A549 (cell line): ENCODE measurements at regions not wholly inside any gene's neighbourhood (a gene's known extent, or its start where the extent isn't known, plus 50 kb on each side); places are given as distances from the start of the nearest gene placed in this dataset.
A peak's percentile ranks its signal among the peaks of the same experiment; 100 is the strongest.

Source experiments
- CEBPB ChIP-seq, 2 experiments: fragments of >200 bp in 1 of 2; sonication (Bioruptor Twin) in 1 of 2; formaldehyde crosslinking in 1 of 2; IDR thresholded peaks; 2 replicates each; pipeline ENCODE4 v1.6.1; 2012 to 2016
- MAFK ChIP-seq: fragments of 450-650 bp; IDR thresholded peaks from 2 replicates; pipeline ENCODE4 v1.6.1; 2014; ENCODE audit not compliant: partially characterized antibody
- MYC ChIP-seq: IDR thresholded peaks from 2 replicates; pipeline ENCODE4 v1.6.1; 2012; ENCODE audit warnings: mild to moderate bottlenecking, inconsistent platforms, low read length, improper control_type of control experiment, borderline replicate concordance
- RAD21 ChIP-seq, 2 experiments: fragments of >200 bp in 1 of 2; sonication (Bioruptor Twin) in 1 of 2; formaldehyde crosslinking in 1 of 2; IDR thresholded peaks in 1 of 2; conservative IDR thresholded peaks in 1 of 2; 2 replicates in 1 of 2; 3 replicates in 1 of 2; pipeline ENCODE4 v1.6.1; 2012 to 2018; ENCODE audit warnings: inconsistent platforms in 1 of 2
- RCOR1 ChIP-seq: fragments of 150-350 bp; IDR thresholded peaks from 2 replicates; pipeline ENCODE4 v1.6.1; 2014; ENCODE audit warnings: antibody characterized with exemption, low read length, low read depth
- TP53 ChIP-seq: fragments of 250-450 bp; sonication (Bioruptor Pico); IDR thresholded peaks from 2 replicates; pipeline ENCODE4 v1.5.0; 2021; ENCODE audit warnings: mild to moderate bottlenecking, moderate library complexity
- ZNF302 ChIP-seq: fragments of 250-450 bp; sonication (Bioruptor Pico); IDR thresholded peaks from 2 replicates; pipeline ENCODE4 v1.9.0; 2021; ENCODE audit warnings: inconsistent platforms, mild to moderate bottlenecking, moderate library complexity
- TF ChIP-seq, protein P1 (sequence below): IDR thresholded peaks from 2 replicates; pipeline ENCODE4 v1.6.1; 2012; ENCODE audit warnings: low read depth, borderline replicate concordance
- TF ChIP-seq, protein P2 (sequence below): fragments of >200 bp; sonication (Bioruptor Twin); formaldehyde crosslinking; IDR thresholded peaks from 3 replicates; pipeline ENCODE4 v1.5.1; 2016
- TF ChIP-seq, protein P3 (sequence below): IDR thresholded peaks from 2 replicates; pipeline ENCODE4 v1.6.1; 2012
- TF ChIP-seq, protein P4 (sequence below): fragments of 450-650 bp; IDR thresholded peaks from 2 replicates; pipeline ENCODE4 v1.6.1; 2014; ENCODE audit warnings: antibody characterized with exemption
- TF ChIP-seq, protein P5 (sequence below): fragments of 200-600 bp; sonication (generic); IDR thresholded peaks from 2 replicates; pipeline ENCODE4 v1.6.1; 2016; ENCODE audit warnings: antibody characterized with exemption, mild to moderate bottlenecking, moderate library complexity
- TF ChIP-seq, protein P6 (sequence below): IDR thresholded peaks from 2 replicates; pipeline ENCODE4 v1.6.1; 2012

DNA sequence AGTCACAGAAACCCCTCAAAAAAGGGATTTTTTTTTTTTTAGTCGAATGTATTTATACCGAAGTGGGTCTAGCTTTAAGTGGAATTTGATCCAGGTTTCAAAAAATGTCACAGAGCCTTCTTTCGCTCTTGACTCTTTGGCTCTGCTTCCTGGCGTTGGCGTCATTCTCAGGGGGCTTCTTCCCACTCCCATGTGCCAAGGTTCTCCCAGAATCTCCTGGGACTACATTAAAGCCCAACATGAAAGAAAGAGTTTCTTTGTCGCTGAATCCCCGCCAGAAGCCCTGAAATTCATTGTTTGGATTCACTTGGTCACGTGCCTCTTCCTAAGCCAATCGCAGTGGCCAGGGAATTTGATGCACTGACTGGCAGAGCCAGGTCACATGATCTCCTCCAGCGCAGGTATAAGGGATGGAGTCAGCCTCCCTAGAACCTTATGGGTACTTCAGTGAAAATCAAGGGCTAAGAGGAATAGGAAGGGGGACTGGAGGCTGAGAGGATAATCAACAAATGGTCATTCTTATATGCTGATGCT, 101.2 kb downstream of the RPS24 start:
- TF ChIP-seq, protein P1, sequence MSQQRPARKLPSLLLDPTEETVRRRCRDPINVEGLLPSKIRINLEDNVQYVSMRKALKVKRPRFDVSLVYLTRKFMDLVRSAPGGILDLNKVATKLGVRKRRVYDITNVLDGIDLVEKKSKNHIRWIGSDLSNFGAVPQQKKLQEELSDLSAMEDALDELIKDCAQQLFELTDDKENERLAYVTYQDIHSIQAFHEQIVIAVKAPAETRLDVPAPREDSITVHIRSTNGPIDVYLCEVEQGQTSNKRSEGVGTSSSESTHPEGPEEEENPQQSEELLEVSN: no peak
- no peak for TF ChIP-seq RAD21 (conservative IDR thresholded peaks at IDR 0.05 in 1 of 2, IDR thresholded peaks at IDR 0.05 in 1 of 2)
- no peak for TF ChIP-seq MYC
- TF ChIP-seq, protein P2, sequence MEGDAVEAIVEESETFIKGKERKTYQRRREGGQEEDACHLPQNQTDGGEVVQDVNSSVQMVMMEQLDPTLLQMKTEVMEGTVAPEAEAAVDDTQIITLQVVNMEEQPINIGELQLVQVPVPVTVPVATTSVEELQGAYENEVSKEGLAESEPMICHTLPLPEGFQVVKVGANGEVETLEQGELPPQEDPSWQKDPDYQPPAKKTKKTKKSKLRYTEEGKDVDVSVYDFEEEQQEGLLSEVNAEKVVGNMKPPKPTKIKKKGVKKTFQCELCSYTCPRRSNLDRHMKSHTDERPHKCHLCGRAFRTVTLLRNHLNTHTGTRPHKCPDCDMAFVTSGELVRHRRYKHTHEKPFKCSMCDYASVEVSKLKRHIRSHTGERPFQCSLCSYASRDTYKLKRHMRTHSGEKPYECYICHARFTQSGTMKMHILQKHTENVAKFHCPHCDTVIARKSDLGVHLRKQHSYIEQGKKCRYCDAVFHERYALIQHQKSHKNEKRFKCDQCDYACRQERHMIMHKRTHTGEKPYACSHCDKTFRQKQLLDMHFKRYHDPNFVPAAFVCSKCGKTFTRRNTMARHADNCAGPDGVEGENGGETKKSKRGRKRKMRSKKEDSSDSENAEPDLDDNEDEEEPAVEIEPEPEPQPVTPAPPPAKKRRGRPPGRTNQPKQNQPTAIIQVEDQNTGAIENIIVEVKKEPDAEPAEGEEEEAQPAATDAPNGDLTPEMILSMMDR: no peak
- no peak for TF ChIP-seq TP53 (CRISPR knock-in tag)
- TF ChIP-seq MAFK: no peak
- TF ChIP-seq, protein P3, sequence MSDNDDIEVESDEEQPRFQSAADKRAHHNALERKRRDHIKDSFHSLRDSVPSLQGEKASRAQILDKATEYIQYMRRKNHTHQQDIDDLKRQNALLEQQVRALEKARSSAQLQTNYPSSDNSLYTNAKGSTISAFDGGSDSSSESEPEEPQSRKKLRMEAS: no peak
- TF ChIP-seq RCOR1: no peak
- no peak for TF ChIP-seq CEBPB (IDR thresholded peaks at IDR 0.05)
- TF ChIP-seq, protein P4, sequence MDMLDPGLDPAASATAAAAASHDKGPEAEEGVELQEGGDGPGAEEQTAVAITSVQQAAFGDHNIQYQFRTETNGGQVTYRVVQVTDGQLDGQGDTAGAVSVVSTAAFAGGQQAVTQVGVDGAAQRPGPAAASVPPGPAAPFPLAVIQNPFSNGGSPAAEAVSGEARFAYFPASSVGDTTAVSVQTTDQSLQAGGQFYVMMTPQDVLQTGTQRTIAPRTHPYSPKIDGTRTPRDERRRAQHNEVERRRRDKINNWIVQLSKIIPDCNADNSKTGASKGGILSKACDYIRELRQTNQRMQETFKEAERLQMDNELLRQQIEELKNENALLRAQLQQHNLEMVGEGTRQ: peak; percentile 95
- TF ChIP-seq, protein P5, sequence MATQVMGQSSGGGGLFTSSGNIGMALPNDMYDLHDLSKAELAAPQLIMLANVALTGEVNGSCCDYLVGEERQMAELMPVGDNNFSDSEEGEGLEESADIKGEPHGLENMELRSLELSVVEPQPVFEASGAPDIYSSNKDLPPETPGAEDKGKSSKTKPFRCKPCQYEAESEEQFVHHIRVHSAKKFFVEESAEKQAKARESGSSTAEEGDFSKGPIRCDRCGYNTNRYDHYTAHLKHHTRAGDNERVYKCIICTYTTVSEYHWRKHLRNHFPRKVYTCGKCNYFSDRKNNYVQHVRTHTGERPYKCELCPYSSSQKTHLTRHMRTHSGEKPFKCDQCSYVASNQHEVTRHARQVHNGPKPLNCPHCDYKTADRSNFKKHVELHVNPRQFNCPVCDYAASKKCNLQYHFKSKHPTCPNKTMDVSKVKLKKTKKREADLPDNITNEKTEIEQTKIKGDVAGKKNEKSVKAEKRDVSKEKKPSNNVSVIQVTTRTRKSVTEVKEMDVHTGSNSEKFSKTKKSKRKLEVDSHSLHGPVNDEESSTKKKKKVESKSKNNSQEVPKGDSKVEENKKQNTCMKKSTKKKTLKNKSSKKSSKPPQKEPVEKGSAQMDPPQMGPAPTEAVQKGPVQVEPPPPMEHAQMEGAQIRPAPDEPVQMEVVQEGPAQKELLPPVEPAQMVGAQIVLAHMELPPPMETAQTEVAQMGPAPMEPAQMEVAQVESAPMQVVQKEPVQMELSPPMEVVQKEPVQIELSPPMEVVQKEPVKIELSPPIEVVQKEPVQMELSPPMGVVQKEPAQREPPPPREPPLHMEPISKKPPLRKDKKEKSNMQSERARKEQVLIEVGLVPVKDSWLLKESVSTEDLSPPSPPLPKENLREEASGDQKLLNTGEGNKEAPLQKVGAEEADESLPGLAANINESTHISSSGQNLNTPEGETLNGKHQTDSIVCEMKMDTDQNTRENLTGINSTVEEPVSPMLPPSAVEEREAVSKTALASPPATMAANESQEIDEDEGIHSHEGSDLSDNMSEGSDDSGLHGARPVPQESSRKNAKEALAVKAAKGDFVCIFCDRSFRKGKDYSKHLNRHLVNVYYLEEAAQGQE: no peak
- TF ChIP-seq, protein P6, sequence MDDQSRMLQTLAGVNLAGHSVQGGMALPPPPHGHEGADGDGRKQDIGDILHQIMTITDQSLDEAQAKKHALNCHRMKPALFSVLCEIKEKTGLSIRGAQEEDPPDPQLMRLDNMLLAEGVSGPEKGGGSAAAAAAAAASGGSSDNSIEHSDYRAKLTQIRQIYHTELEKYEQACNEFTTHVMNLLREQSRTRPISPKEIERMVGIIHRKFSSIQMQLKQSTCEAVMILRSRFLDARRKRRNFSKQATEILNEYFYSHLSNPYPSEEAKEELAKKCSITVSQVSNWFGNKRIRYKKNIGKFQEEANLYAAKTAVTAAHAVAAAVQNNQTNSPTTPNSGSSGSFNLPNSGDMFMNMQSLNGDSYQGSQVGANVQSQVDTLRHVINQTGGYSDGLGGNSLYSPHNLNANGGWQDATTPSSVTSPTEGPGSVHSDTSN: no peak
- TF ChIP-seq ZNF302: no peak
